ENCODE measurements at regions not wholly inside any gene's neighbourhood (a gene's known extent, or its start where the extent isn't known, plus 50 kb on each side); places are given as distances from the start of the nearest gene placed in this dataset.

DNA sequence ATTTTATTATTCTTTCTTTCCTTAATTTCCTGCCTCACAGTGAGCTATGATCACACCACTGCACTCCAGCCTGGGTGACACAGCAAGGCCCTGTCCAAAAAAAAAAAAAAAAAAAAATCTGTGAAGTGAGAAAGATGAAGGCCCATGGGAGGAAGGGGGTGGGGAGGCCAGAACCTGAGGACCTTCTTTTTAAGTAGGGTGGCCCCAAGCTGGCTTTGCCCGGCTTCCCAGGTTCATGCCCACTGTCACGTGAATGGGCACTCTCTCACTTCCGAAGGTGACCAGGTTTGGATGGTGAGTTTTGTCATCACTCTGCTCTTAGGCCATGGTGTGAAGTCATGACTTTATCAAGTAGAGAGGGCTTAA lies 82.3 kb downstream of the TNFAIP2 start:
- TF ChIP-seq, protein P1, sequence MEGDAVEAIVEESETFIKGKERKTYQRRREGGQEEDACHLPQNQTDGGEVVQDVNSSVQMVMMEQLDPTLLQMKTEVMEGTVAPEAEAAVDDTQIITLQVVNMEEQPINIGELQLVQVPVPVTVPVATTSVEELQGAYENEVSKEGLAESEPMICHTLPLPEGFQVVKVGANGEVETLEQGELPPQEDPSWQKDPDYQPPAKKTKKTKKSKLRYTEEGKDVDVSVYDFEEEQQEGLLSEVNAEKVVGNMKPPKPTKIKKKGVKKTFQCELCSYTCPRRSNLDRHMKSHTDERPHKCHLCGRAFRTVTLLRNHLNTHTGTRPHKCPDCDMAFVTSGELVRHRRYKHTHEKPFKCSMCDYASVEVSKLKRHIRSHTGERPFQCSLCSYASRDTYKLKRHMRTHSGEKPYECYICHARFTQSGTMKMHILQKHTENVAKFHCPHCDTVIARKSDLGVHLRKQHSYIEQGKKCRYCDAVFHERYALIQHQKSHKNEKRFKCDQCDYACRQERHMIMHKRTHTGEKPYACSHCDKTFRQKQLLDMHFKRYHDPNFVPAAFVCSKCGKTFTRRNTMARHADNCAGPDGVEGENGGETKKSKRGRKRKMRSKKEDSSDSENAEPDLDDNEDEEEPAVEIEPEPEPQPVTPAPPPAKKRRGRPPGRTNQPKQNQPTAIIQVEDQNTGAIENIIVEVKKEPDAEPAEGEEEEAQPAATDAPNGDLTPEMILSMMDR (IDR thresholded peaks at IDR 0.05 in 4 of 5, conservative IDR thresholded peaks at IDR 0.05 in 1 of 5), result no peak
- TF ChIP-seq POLR2A (IDR thresholded peaks at IDR 0.05), result no peak
